ENCODE measurements at regions not wholly inside any gene's neighbourhood (a gene's known extent, or its start where the extent isn't known, plus 50 kb on each side); places are given as distances from the start of the nearest gene placed in this dataset.
A peak's percentile ranks its signal among the peaks of the same experiment; 100 is the strongest.

DNA sequence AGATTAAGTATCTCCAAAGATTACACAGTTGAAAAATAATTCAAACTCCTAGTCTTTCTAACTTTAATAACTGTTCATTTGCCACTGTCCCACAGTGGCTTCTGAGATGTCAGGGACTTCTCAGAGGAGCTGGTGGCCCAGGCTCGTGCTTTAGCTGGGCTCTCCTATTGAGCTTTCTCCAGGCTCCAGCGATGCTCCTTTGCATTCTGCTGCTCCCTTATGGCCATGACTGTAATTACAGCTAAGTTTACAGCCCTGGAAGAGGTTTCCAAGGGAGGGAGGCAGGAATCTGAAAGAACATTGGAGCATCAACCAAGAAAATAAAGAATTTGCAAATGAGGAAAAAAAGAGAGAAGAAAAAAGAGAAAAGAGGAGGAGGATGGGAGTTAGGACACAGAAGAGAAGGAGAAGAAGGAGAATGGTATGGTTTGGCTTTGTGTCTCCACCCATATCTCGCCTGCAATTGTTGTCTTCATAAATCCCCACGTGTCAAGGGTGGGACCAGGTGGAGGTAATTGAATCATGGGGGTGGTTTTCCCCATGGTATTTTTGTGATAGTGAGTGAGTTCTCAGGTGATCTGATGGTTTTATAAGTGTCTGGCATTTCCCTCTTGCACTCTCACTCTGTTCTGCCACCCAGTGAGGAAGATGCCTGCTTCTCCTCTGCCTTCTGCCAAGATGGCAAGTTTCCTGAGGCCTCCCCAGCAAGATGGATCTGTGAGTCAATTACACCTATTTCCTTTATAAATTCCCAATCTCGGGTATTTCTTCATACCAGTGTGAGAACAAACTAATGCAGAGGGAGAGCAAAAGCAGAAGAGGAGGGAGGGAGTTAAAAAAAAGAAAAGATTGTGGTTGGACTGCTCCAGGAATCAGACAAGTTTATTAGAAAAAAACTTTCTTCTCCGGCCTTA lies 857.0 kb downstream of the KCNA4 start:
- TF ChIP-seq, protein P1, sequence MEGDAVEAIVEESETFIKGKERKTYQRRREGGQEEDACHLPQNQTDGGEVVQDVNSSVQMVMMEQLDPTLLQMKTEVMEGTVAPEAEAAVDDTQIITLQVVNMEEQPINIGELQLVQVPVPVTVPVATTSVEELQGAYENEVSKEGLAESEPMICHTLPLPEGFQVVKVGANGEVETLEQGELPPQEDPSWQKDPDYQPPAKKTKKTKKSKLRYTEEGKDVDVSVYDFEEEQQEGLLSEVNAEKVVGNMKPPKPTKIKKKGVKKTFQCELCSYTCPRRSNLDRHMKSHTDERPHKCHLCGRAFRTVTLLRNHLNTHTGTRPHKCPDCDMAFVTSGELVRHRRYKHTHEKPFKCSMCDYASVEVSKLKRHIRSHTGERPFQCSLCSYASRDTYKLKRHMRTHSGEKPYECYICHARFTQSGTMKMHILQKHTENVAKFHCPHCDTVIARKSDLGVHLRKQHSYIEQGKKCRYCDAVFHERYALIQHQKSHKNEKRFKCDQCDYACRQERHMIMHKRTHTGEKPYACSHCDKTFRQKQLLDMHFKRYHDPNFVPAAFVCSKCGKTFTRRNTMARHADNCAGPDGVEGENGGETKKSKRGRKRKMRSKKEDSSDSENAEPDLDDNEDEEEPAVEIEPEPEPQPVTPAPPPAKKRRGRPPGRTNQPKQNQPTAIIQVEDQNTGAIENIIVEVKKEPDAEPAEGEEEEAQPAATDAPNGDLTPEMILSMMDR (conservative IDR thresholded peaks at IDR 0.05; ENCODE audit: low read depth, low read length) = peak; percentile 88
- TF ChIP-seq EZH2 (IDR thresholded peaks at IDR 0.05; ENCODE audit: low read length, unreplicated experiment) = no peak
